ENCODE measurements at regions not wholly inside any gene's neighbourhood (a gene's known extent, or its start where the extent isn't known, plus 50 kb on each side); places are given as distances from the start of the nearest gene placed in this dataset.

- TF ChIP-seq YY1 (IDR thresholded peaks at IDR 0.05; ENCODE audit: insufficient read depth, insufficient read length) = no peak
- no peak for TF ChIP-seq ZNF274 (IDR thresholded peaks at IDR 0.05; ENCODE audit: low read depth, low read length)
- TF ChIP-seq SUZ12 (IDR thresholded peaks at IDR 0.05; ENCODE audit: extremely low read depth, insufficient read depth, insufficient read length) = no peak
Measured at GRCh38 chr11:28632338-28632737, 524.1 kb downstream of the METTL15 start.

Measured in NT2/D1 (cell line).